Peyer's patch (tissue), 4 donors: ENCODE measurements at regions not wholly inside any gene's neighbourhood (a gene's known extent, or its start where the extent isn't known, plus 50 kb on each side); places are given as distances from the start of the nearest gene placed in this dataset.

ENCODE experiments used
- DNase-seq, 3 donors: peaks; one replicate each; pipeline ENCODE4 v3.0.0-alpha.2; 2017 to 2019
- H3K27ac ChIP-seq, 4 donors: fragments of 200-600 bp; sonication (generic); one replicate each; pipeline ENCODE4 v1.5.1; 2016 to 2019
- H3K27me3 ChIP-seq, 2 donors: fragments of 200-600 bp; sonication (generic); one replicate each; pipeline ENCODE4 v1.5.1; 2019
- H3K36me3 ChIP-seq, 3 donors: fragments of 200-600 bp; sonication (generic); one replicate each; pipeline ENCODE4 v1.5.1; 2016 to 2019
- H3K4me1 ChIP-seq, 4 donors: fragments of 200-600 bp; sonication (generic); one replicate each; pipeline ENCODE4 v1.5.1; 2016 to 2019
- H3K4me3 ChIP-seq, 4 donors: fragments of 200-600 bp; sonication (generic); 1 replicate in 3 of 4; 2 replicates in 1 of 4; pipeline ENCODE4 v1.5.1; 2016 to 2019; ENCODE audit warnings: mild to moderate bottlenecking in 1 of 4
- H3K9me3 ChIP-seq, 4 donors: fragments of 200-600 bp; sonication (generic); one replicate each; pipeline ENCODE4 v1.5.1; 2016 to 2019; ENCODE audit warnings: mild to moderate bottlenecking in 1 of 4
- POLR2A ChIP-seq, 2 donors: fragments of 450-650 bp; IDR thresholded peaks; one replicate each; pipeline ENCODE4 v1.5.1; 2017; ENCODE audit warnings: antibody characterized with exemption in 2 of 2, mild to moderate bottlenecking in 2 of 2, moderate library complexity in 2 of 2
- TF ChIP-seq, protein P1 (sequence below), 6 experiments: fragments of 450-650 bp in 4 of 6; fragments of 200-600 bp in 2 of 6; sonication (generic) in 1 of 6; IDR thresholded peaks; one replicate each; pipeline ENCODE4 v1.5.1; 2017 to 2019; ENCODE audit warnings: antibody characterized with exemption in 6 of 6, mild to moderate bottlenecking in 3 of 6, moderate library complexity in 1 of 6

- Histone ChIP-seq H3K27me3 (no peaks in the 10 kb centered on the region), H3K36me3 (no peaks in the 10 kb centered on the region), H3K9me3 (no peaks in the 10 kb centered on the region), H3K4me1 (peaks cover 6 to 44% (median 21%) of the 10 kb centered on the region in 4 donors), H3K27ac (peak overlapping the region; percentile 82 to 96 (median 94)), H3K4me3 (peak overlapping the region; percentile 44 to 68 (median 50))
- peak; percentile 47 to 85 (median 78) for DNase-seq
- TF ChIP-seq, protein P1, sequence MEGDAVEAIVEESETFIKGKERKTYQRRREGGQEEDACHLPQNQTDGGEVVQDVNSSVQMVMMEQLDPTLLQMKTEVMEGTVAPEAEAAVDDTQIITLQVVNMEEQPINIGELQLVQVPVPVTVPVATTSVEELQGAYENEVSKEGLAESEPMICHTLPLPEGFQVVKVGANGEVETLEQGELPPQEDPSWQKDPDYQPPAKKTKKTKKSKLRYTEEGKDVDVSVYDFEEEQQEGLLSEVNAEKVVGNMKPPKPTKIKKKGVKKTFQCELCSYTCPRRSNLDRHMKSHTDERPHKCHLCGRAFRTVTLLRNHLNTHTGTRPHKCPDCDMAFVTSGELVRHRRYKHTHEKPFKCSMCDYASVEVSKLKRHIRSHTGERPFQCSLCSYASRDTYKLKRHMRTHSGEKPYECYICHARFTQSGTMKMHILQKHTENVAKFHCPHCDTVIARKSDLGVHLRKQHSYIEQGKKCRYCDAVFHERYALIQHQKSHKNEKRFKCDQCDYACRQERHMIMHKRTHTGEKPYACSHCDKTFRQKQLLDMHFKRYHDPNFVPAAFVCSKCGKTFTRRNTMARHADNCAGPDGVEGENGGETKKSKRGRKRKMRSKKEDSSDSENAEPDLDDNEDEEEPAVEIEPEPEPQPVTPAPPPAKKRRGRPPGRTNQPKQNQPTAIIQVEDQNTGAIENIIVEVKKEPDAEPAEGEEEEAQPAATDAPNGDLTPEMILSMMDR (IDR thresholded peaks at IDR 0.05), result no peak
- TF ChIP-seq POLR2A (IDR thresholded peaks at IDR 0.05), result peak in 1 of 2 donors; percentile 48
Measured at GRCh38 chr9:129483415-129484351, 137.2 kb downstream of the C9orf50 start.

DNA sequence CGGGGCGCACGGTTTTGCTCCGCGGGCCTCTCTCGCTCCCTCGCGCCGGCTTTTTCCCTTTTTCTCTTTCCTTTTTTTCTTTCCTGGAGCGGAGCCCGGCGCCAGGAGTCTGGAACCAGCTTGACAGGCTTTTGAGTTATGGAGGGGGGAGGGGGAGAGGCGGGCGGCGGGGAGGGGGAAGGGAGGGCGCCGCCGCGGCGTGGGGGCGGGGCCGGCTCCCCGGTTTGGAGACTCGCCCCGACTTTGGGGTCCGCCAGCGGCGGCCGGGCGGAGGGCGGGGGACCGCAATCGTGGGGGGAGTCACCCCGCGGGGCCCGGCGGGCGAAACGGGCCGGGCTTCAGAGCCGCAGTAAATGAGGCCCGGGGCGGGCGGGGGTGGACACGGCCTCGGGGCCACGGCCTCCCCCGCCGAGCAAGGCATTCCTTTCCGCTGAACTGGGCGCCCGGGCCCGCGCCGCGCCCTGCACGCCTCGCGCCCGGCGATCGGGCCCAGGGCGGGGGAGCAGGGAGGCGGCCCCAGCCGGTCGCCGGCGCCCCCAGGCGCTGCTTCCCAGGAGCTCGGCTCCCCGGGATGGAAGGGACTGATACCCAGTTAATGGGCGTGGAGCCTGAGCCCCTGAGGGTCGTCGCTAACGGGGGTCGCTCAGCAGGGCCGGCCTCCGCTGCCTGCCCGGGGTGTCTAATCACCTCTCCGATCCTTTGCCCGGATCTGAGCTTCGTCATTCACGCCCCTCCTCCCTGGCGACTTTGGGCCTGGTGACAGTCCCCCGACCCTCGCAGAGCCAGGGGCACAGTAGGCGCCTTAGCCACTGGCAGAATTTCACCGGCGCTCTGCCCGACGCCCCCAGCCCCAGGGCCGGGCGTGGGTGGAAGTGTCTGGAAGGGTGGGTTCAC is 138.1 kb downstream of the C9orf50 start:
- TF ChIP-seq, protein P1 (IDR thresholded peaks at IDR 0.05), result peak in 2 of 6 experiments; percentile 7 to 11
- TF ChIP-seq POLR2A (IDR thresholded peaks at IDR 0.05), result peak; percentile 16 to 58
- Histone ChIP-seq H3K4me1 (peaks cover 6 to 44% (median 17%) of the 10 kb centered on the region in 4 donors), H3K9me3 (no peaks in the 10 kb centered on the region), H3K4me3 (peak overlapping the region; percentile 44 to 68 (median 50)), H3K27me3 (no peaks in the 10 kb centered on the region), H3K36me3 (no peaks in the 10 kb centered on the region), H3K27ac (peak overlapping the region; percentile 82 to 96 (median 94))
- DNase-seq, result peak in 2 of 3 donors; percentile 86 to 87

GRCh38 chr9:129481810-129482511 is 138.9 kb downstream of the C9orf50 start:
- H3K9me3 ChIP-seq, result no peaks in the 10 kb centered on the region
- no peaks in the 10 kb centered on the region for H3K27me3 ChIP-seq
- peak overlapping the region; percentile 82 to 96 (median 94) for H3K27ac ChIP-seq
- no peak for TF ChIP-seq POLR2A (IDR thresholded peaks at IDR 0.05)
- TF ChIP-seq, protein P1 (IDR thresholded peaks at IDR 0.05), result peak in 1 of 6 experiments; percentile 9
- no peak for DNase-seq
- H3K36me3 ChIP-seq, result no peaks in the 10 kb centered on the region
- peaks cover 6 to 39% (median 15%) of the 10 kb centered on the region in 4 donors for H3K4me1 ChIP-seq
- peak overlapping the region; percentile 44 to 68 (median 50) for H3K4me3 ChIP-seq

DNA sequence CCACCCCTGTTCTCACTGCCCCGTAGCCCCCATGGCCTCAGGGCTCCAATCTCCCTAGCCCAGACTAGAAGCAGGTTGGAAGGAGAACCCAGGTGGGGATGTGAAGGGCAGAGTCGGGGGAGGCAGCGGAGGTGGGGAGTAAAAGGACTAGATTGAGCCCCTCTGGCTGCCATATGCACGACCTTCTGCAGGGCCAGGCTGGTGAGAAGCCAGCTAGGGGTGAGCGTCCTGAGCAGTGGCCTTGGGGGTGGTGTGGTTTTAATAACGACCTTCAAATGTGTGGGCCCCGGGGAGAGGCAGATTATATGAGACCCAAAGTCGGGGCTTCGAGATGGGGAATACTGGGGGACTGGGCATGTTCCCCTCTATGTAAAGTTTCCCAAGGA is 139.5 kb downstream of the C9orf50 start:
- no peak for DNase-seq
- Histone ChIP-seq H3K4me1 (peaks cover 6 to 38% (median 15%) of the 10 kb centered on the region in 4 donors), H3K27me3 (no peaks in the 10 kb centered on the region), H3K27ac (peak overlapping the region; percentile 82 to 96 (median 94)), H3K4me3 (no peak overlapping the region), H3K9me3 (no peaks in the 10 kb centered on the region), H3K36me3 (no peaks in the 10 kb centered on the region)
- TF ChIP-seq, protein P1 (IDR thresholded peaks at IDR 0.05), result no peak
- no peak for TF ChIP-seq POLR2A (IDR thresholded peaks at IDR 0.05)

DNA sequence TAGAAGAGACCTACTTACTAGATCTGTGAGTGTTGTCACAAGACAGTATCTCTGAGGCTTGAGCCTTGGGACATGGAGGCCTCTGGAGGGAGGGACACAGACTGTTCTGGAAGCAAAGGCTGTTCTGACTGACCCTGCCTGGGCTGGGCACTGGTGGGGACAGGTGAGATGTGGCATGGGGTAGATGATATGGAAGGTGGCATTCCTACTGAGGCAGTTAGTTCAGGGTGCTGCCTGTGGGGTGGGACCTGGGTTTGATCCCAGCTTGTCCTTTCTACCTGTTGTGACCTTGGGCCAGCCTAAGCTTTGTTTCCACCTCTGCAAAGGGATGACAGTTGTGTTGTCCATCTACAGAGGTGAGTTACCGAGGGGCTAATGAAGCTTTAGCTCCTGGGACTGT is 140.2 kb downstream of the C9orf50 start:
- H3K4me1 ChIP-seq, result peaks cover 6 to 32% (median 15%) of the 10 kb centered on the region in 4 donors
- TF ChIP-seq POLR2A (IDR thresholded peaks at IDR 0.05), result no peak
- TF ChIP-seq, protein P1 (IDR thresholded peaks at IDR 0.05), result no peak

More for the DNA sequence above, 140.2 kb downstream of the C9orf50 start:
- DNase-seq, result no peak
- Histone ChIP-seq H3K36me3 (no peaks in the 10 kb centered on the region), H3K4me3 (no peak overlapping the region), H3K27ac (peak overlapping the region in 3 of 4 donors; percentile 82 to 96 (median 95)), H3K27me3 (no peaks in the 10 kb centered on the region), H3K9me3 (no peaks in the 10 kb centered on the region)
